ENCODE measurements at regions not wholly inside any gene's neighbourhood (a gene's known extent, or its start where the extent isn't known, plus 50 kb on each side); places are given as distances from the start of the nearest gene placed in this dataset.

DNA sequence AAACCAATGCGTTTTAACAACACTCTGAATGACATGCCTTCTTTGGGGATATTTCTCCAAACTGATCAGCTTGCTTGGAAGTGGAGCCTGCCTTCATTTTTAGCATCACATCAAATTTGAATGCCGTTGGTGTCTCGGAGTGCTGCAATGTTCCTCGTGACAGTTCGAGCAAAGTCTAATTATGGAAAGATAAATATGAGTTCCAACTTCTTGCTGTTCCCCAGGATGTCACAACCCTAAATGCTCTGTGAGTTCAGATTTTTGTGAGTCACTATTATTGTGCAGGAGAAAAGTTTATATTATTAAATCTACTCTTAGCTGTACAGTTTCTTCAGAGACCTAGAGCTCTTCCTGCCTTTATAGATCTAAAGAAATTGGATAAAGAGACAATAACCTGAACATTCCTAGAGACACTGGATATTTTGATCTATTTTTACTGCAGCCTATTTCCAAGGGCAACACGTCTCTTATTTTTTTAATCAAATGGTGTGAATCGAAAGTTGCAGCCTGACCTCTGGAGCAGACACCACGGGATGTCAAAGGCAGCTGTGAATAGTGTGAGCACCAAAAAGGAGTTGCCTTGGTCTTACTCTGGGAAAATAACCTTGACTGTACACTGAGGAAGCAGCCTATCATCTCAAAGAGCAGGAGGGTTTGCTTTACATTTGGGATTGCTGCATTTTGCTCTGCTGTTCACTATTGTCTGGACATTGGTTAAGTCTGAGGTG is 330.1 kb downstream of the TDRD15 start:
- no peak overlapping the region for H3K4me3 ChIP-seq (ENCODE audit: low read length)
- TF ChIP-seq, protein P1, sequence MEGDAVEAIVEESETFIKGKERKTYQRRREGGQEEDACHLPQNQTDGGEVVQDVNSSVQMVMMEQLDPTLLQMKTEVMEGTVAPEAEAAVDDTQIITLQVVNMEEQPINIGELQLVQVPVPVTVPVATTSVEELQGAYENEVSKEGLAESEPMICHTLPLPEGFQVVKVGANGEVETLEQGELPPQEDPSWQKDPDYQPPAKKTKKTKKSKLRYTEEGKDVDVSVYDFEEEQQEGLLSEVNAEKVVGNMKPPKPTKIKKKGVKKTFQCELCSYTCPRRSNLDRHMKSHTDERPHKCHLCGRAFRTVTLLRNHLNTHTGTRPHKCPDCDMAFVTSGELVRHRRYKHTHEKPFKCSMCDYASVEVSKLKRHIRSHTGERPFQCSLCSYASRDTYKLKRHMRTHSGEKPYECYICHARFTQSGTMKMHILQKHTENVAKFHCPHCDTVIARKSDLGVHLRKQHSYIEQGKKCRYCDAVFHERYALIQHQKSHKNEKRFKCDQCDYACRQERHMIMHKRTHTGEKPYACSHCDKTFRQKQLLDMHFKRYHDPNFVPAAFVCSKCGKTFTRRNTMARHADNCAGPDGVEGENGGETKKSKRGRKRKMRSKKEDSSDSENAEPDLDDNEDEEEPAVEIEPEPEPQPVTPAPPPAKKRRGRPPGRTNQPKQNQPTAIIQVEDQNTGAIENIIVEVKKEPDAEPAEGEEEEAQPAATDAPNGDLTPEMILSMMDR (conservative IDR thresholded peaks at IDR 0.05; ENCODE audit: low read depth, low read length) = no peak
- DNase-seq (ENCODE audit: low read depth) = no peak

- H3K4me3 ChIP-seq (ENCODE audit: low read length) = no peak overlapping the region
- TF ChIP-seq, protein P1 (conservative IDR thresholded peaks at IDR 0.05; ENCODE audit: low read depth, low read length) = no peak
- no peak for DNase-seq (ENCODE audit: low read depth)
Measured at GRCh38 chr2:21454839-21455238, 331.1 kb downstream of the TDRD15 start.

GRCh38 chr2:21461754-21462240 is 338.0 kb downstream of the TDRD15 start:
- DNase-seq (ENCODE audit: low read depth) = no peak
- TF ChIP-seq, protein P1 (conservative IDR thresholded peaks at IDR 0.05; ENCODE audit: low read depth, low read length) = no peak
- no peak overlapping the region for H3K4me3 ChIP-seq (ENCODE audit: low read length)

- TF ChIP-seq, protein P1 (conservative IDR thresholded peaks at IDR 0.05; ENCODE audit: low read depth, low read length) = no peak
- H3K4me3 ChIP-seq (ENCODE audit: low read length) = no peak overlapping the region
- DNase-seq (ENCODE audit: low read depth) = no peak
Measured at GRCh38 chr2:21466341-21466927, 342.7 kb downstream of the TDRD15 start.

GRCh38 chr2:21467280-21467818 is 343.6 kb downstream of the TDRD15 start:
- TF ChIP-seq, protein P1 (conservative IDR thresholded peaks at IDR 0.05; ENCODE audit: low read depth, low read length) = no peak
- H3K4me3 ChIP-seq (ENCODE audit: low read length) = no peak overlapping the region
- DNase-seq (ENCODE audit: low read depth) = no peak

DNA sequence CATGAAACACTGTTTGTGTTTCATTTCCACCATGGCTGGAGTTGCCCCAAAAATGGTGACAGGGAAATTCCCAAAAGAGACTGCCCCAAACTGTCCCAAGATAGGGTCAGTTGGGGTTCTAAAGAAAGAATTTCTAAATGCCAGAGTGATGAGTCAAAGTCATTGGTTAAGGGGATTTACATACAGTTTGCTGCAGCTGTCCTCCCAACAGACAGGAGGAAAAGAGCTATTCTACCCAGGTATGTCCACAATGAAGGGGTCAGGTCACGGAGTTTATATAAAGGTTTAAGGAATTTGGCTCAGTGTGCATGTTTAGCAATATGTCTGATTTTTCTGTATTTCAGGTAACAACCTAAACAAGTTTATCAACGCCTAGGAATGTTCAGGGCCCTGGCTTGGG is 344.1 kb downstream of the TDRD15 start:
- no peak overlapping the region for H3K4me3 ChIP-seq (ENCODE audit: low read length)
- TF ChIP-seq, protein P1 (conservative IDR thresholded peaks at IDR 0.05; ENCODE audit: low read depth, low read length) = no peak
- no peak for DNase-seq (ENCODE audit: low read depth)

Measured in retinal pigment epithelial cell (primary cell).